ENCODE measurements at regions not wholly inside any gene's neighbourhood (a gene's known extent, or its start where the extent isn't known, plus 50 kb on each side); places are given as distances from the start of the nearest gene placed in this dataset.

DNA sequence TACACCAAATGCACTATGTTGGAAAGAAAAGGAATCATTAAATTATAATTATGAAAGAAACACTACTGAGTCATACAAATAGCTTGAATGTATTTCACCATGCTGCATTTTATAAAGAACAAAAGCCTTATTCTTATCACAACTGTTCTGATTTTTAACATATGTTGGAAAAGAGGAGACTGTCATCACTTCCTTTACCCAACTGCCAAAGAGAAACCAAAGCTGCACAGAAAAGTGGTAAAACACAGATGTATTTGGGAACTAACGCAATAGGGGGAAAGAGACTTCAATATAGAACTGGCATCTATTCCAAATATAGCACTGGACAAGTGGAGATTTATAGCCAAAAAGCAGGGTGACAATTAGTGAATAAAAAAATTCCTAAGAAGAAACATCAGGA, 181.0 kb downstream of the SPANXN3 start:
- TF ChIP-seq, protein P1, sequence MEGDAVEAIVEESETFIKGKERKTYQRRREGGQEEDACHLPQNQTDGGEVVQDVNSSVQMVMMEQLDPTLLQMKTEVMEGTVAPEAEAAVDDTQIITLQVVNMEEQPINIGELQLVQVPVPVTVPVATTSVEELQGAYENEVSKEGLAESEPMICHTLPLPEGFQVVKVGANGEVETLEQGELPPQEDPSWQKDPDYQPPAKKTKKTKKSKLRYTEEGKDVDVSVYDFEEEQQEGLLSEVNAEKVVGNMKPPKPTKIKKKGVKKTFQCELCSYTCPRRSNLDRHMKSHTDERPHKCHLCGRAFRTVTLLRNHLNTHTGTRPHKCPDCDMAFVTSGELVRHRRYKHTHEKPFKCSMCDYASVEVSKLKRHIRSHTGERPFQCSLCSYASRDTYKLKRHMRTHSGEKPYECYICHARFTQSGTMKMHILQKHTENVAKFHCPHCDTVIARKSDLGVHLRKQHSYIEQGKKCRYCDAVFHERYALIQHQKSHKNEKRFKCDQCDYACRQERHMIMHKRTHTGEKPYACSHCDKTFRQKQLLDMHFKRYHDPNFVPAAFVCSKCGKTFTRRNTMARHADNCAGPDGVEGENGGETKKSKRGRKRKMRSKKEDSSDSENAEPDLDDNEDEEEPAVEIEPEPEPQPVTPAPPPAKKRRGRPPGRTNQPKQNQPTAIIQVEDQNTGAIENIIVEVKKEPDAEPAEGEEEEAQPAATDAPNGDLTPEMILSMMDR (IDR thresholded peaks at IDR 0.05), result no peak
- TF ChIP-seq POLR2A (IDR thresholded peaks at IDR 0.05), result no peak

Data from thyroid gland (tissue), 4 donors.